ENCODE measurements at regions not wholly inside any gene's neighbourhood (a gene's known extent, or its start where the extent isn't known, plus 50 kb on each side); places are given as distances from the start of the nearest gene placed in this dataset.

- H3F3A ChIP-seq (ENCODE audit: control insufficient read depth, insufficient read depth) = no peaks in the 10 kb centered on the region
- H3K4me1 ChIP-seq (ENCODE audit: control insufficient read depth, low read length) = no peaks in the 10 kb centered on the region
- H3K4me2 ChIP-seq (ENCODE audit: low read length) = no peak overlapping the region
- peaks cover 9% of the 10 kb centered on the region for H3K27me3 ChIP-seq (ENCODE audit: control insufficient read depth, low read length)
- TF ChIP-seq EZH2phosphoT487 (IDR thresholded peaks at IDR 0.05; ENCODE audit: borderline replicate concordance, low read length) (no peak), CTCF (IDR thresholded peaks at IDR 0.05; ENCODE audit: low read depth, low read length, poor library complexity, severe bottlenecking) (no peak)
- H4K20me1 ChIP-seq (ENCODE audit: control insufficient read depth, insufficient read depth, low read depth, low read length) = no peaks in the 10 kb centered on the region
- no peaks in the 10 kb centered on the region for H3K9me3 ChIP-seq (ENCODE audit: control insufficient read depth, insufficient read depth, low read length)
- H3K4me3 ChIP-seq (ENCODE audit: low read length) = no peak overlapping the region
- no peaks in the 10 kb centered on the region for H3K79me2 ChIP-seq (ENCODE audit: control insufficient read depth, low read length)
- H3K36me3 ChIP-seq (ENCODE audit: control insufficient read depth, low read length) = no peaks in the 10 kb centered on the region
- H3K9me2 ChIP-seq (replicated peaks; ENCODE audit: control insufficient read depth, low read length) = no peaks in the 10 kb centered on the region
- H3K27ac ChIP-seq (ENCODE audit: low read depth, low read length) = no peak overlapping the region
These were observed 61.3 kb upstream of the SCOC start for GRCh38 chr4:140312100-140312499.

- TF ChIP-seq EZH2phosphoT487 (IDR thresholded peaks at IDR 0.05; ENCODE audit: borderline replicate concordance, low read length) = no peak
- no peak for TF ChIP-seq CTCF (IDR thresholded peaks at IDR 0.05; ENCODE audit: low read depth, low read length, poor library complexity, severe bottlenecking)
- no peaks in the 10 kb centered on the region for H3K9me3 ChIP-seq (ENCODE audit: control insufficient read depth, insufficient read depth, low read length)
- H3K36me3 ChIP-seq (ENCODE audit: control insufficient read depth, low read length) = no peaks in the 10 kb centered on the region
- no peaks in the 10 kb centered on the region for H3K9me2 ChIP-seq (replicated peaks; ENCODE audit: control insufficient read depth, low read length)
- H4K20me1 ChIP-seq (ENCODE audit: control insufficient read depth, insufficient read depth, low read depth, low read length) = no peaks in the 10 kb centered on the region
- no peaks in the 10 kb centered on the region for H3F3A ChIP-seq (ENCODE audit: control insufficient read depth, insufficient read depth)
- no peak overlapping the region for H3K4me3 ChIP-seq (ENCODE audit: low read length)
- no peak overlapping the region for H3K4me2 ChIP-seq (ENCODE audit: low read length)
- H3K79me2 ChIP-seq (ENCODE audit: control insufficient read depth, low read length) = no peaks in the 10 kb centered on the region
- no peak overlapping the region for H3K27ac ChIP-seq (ENCODE audit: low read depth, low read length)
- no peaks in the 10 kb centered on the region for H3K4me1 ChIP-seq (ENCODE audit: control insufficient read depth, low read length)
- peaks cover 9% of the 10 kb centered on the region for H3K27me3 ChIP-seq (ENCODE audit: control insufficient read depth, low read length)
These were observed 62.1 kb upstream of the SCOC start for GRCh38 chr4:140311257-140311835.

- H3K27ac ChIP-seq (ENCODE audit: low read depth, low read length) = no peak overlapping the region
- H3K9me2 ChIP-seq (replicated peaks; ENCODE audit: control insufficient read depth, low read length) = no peaks in the 10 kb centered on the region
- no peak overlapping the region for H3K4me2 ChIP-seq (ENCODE audit: low read length)
These were observed 64.1 kb upstream of the SCOC start for GRCh38 chr4:140309124-140309870.

More at GRCh38 chr4:140309124-140309870, 64.1 kb upstream of the SCOC start:
- Histone ChIP-seq H3K79me2 (ENCODE audit: control insufficient read depth, low read length) (no peaks in the 10 kb centered on the region), H4K20me1 (ENCODE audit: control insufficient read depth, insufficient read depth, low read depth, low read length) (no peaks in the 10 kb centered on the region), H3K27me3 (ENCODE audit: control insufficient read depth, low read length) (peaks cover 15% of the 10 kb centered on the region), H3K9me3 (ENCODE audit: control insufficient read depth, insufficient read depth, low read length) (no peaks in the 10 kb centered on the region), H3K4me1 (ENCODE audit: control insufficient read depth, low read length) (no peaks in the 10 kb centered on the region), H3K36me3 (ENCODE audit: control insufficient read depth, low read length) (no peaks in the 10 kb centered on the region), H3K4me3 (ENCODE audit: low read length) (no peak overlapping the region), H3F3A (ENCODE audit: control insufficient read depth, insufficient read depth) (no peaks in the 10 kb centered on the region)
- TF ChIP-seq EZH2phosphoT487 (IDR thresholded peaks at IDR 0.05; ENCODE audit: borderline replicate concordance, low read length) (no peak), CTCF (IDR thresholded peaks at IDR 0.05; ENCODE audit: low read depth, low read length, poor library complexity, severe bottlenecking) (no peak)

All from DOHH2 (cell line).